ENCODE measurements at regions not wholly inside any gene's neighbourhood (a gene's known extent, or its start where the extent isn't known, plus 50 kb on each side); places are given as distances from the start of the nearest gene placed in this dataset.

GRCh38 chr10:124252097-124252715, 158.8 kb upstream of the CHST15 start:
- no peak for TF ChIP-seq CTCF (IDR thresholded peaks at IDR 0.05)
- TF ChIP-seq POLR2A (IDR thresholded peaks at IDR 0.05) = no peak
- no peak for TF ChIP-seq POLR2AphosphoS5 (IDR thresholded peaks at IDR 0.05; ENCODE audit: insufficient read depth in 1 of 2, low read depth in 1 of 2)
